Calu3 (cell line): ENCODE measurements at regions not wholly inside any gene's neighbourhood (a gene's known extent, or its start where the extent isn't known, plus 50 kb on each side); places are given as distances from the start of the nearest gene placed in this dataset.

Source experiments
- BruUV-seq: library from RNA; stranded (reverse); fragments of 400-500 nt; replicated peaks from 2 replicates; lab custom pipeline; 2021; lab: Mats Ljungman, UMichigan
- CTCF ChIA-PET: fragments of 300-600 bp; sonication (Branson Sonifier 250); formaldehyde crosslinking; loops from one replicate; lab custom pipeline; 2022; ENCODE audit warnings: antibody characterized with exemption; lab: Charles Lee
- DNase-seq: peaks from one replicate; pipeline ENCODE4 v3.0.0; 2022
- H3K27ac Mint-ChIP-seq: one replicate; pipeline ENCODE4 v1.8.0; 2022; ENCODE audit warnings: mixed read lengths; ENCODE audit not compliant: unreplicated experiment
- H3K27me3 Mint-ChIP-seq: one replicate; pipeline ENCODE4 v1.8.0; 2022; ENCODE audit warnings: mixed read lengths; ENCODE audit not compliant: unreplicated experiment
- H3K36me3 Mint-ChIP-seq: one replicate; pipeline ENCODE4 v1.8.0; 2022; ENCODE audit warnings: mild to moderate bottlenecking, moderate library complexity, mixed read lengths; ENCODE audit not compliant: insufficient read depth, unreplicated experiment
- H3K4me1 Mint-ChIP-seq: one replicate; pipeline ENCODE4 v1.8.0; 2022; ENCODE audit warnings: mild to moderate bottlenecking, low read depth, mixed read lengths; ENCODE audit not compliant: unreplicated experiment
- H3K4me3 Mint-ChIP-seq: one replicate; pipeline ENCODE4 v1.8.0; 2022; ENCODE audit warnings: mild to moderate bottlenecking, low read depth, moderate library complexity, mixed read lengths; ENCODE audit not compliant: unreplicated experiment
- H3K9me3 Mint-ChIP-seq: one replicate; pipeline ENCODE4 v1.8.0; 2022; ENCODE audit warnings: low read depth, mixed read lengths; ENCODE audit not compliant: unreplicated experiment
- CTCF ChIP-seq: fragments of 200-600 bp; IDR thresholded peaks from one replicate; pipeline ENCODE4 v1.8.0; 2022; ENCODE audit warnings: antibody characterized with exemption; ENCODE audit not compliant: unreplicated experiment
- intact Hi-C: fragments of 100-400 bp; cut with micrococcal nuclease; formaldehyde crosslinking; loops from one replicate; pipeline ENCODE4 v1.10.0; 2022; ENCODE audit not compliant: unreplicated experiment

DNA sequence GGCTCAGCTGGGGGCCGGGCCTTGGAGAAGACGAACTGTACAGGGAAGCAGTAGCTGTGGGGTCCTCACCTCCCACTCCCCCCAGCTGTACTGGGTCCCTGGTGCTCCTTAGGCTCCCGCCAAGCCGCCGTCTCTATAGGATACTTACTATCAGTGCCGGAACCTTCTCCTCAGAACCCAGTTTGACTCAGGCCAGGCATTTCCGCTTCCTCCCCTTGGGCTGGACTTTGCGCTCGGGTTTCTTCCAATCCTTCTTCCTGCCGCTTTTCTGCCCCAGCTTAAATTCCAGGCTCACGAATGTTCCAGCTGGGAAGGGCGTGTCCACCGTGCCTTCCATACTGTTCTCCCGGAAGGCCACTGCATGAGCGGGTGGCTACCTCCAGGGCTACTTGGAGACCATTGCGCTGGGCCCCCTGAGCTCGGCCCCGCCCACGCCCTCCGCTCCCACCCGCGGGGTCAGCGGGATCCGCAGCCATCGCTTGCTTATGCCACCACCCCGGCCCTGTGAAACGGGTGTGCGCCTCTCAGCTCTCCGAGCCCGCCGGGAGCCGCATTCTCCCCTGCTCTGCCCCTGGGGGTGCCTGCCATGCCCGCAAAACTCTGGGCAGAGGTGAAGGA is 1795.9 kb downstream of the TP53TG3F start:
- intact Hi-C loops, result no loop called here
- H3K4me1 Mint-ChIP-seq, result no peaks in the 10 kb centered on the region
- no peaks in the 10 kb centered on the region for H3K27me3 Mint-ChIP-seq
- H3K36me3 Mint-ChIP-seq, result no peaks in the 10 kb centered on the region
- no TSS peak for BruUV-seq
- no peak for DNase-seq
- no peak for TF ChIP-seq CTCF
- CTCF ChIA-PET, result no interaction called here
- peaks cover 22% of the 10 kb centered on the region for H3K9me3 Mint-ChIP-seq
- H3K4me3 Mint-ChIP-seq, result no peak overlapping the region
- H3K27ac Mint-ChIP-seq, result no peak overlapping the region

DNA sequence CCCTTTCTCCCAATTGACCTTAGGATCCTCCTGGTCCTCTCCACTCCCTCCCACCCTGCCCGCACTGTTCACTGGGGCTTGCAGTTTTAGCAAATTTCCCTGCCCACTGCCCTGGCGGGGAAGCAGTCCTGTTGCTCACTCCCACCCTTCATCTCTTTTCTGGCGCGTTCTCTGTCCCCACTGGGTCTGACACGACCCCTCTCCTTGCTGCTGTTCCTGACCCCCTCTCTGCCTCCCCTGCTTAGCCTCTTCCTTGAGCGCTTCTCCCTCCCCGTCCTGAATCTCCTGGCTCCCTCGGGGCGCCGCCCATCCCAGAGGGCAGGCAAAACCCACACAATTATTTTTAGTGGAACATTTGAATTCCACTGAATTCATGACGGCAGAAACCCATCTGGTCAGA is 1796.4 kb downstream of the TP53TG3F start:
- CTCF ChIA-PET, result no interaction called here
- TF ChIP-seq CTCF, result no peak
- no TSS peak for BruUV-seq
- no peak overlapping the region for H3K4me3 Mint-ChIP-seq
- H3K4me1 Mint-ChIP-seq, result no peaks in the 10 kb centered on the region
- H3K27ac Mint-ChIP-seq, result no peak overlapping the region
- no peak for DNase-seq
- H3K27me3 Mint-ChIP-seq, result no peaks in the 10 kb centered on the region
- no peaks in the 10 kb centered on the region for H3K36me3 Mint-ChIP-seq
- intact Hi-C loops, result no loop called here
- peaks cover 22% of the 10 kb centered on the region for H3K9me3 Mint-ChIP-seq

DNA sequence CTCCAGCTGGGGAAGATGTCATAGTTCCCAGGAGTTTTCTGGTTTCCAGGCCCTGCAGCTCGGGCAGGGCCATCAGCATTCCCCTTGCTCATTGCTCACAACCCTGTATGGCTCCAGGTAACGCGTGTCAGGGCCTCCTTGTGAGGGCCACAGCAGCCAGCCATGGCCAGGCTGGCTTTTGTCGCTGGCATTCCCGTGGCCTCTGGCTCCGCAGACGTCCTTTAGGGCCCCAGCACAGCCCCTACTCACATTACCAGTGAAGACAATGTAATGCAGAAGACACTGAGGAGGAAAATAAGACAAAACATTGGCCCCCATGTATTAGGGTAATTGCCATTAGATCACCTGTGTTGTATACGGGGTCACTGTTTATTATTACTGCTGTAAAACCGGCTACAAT is 1799.0 kb downstream of the TP53TG3F start:
- CTCF ChIA-PET, result no interaction called here
- no peak for DNase-seq
- H3K4me3 Mint-ChIP-seq, result no peak overlapping the region
- H3K36me3 Mint-ChIP-seq, result no peaks in the 10 kb centered on the region
- no peak overlapping the region for H3K27ac Mint-ChIP-seq
- no peaks in the 10 kb centered on the region for H3K27me3 Mint-ChIP-seq
- intact Hi-C loops, result no loop called here
- peaks cover 24% of the 10 kb centered on the region for H3K9me3 Mint-ChIP-seq
- no peak for TF ChIP-seq CTCF
- BruUV-seq, result no TSS peak
- no peaks in the 10 kb centered on the region for H3K4me1 Mint-ChIP-seq

GRCh38 chr16:35295856-35296255 is 1836.4 kb downstream of the TP53TG3F start:
- no peak overlapping the region for H3K4me3 Mint-ChIP-seq
- no peaks in the 10 kb centered on the region for H3K36me3 Mint-ChIP-seq
- BruUV-seq, result no TSS peak
- no peak overlapping the region for H3K27ac Mint-ChIP-seq
- TF ChIP-seq CTCF, result no peak
- DNase-seq, result no peak
- H3K4me1 Mint-ChIP-seq, result no peaks in the 10 kb centered on the region
- intact Hi-C loops, result no loop called here
- H3K9me3 Mint-ChIP-seq, result peaks cover 15% of the 10 kb centered on the region
- CTCF ChIA-PET, result no interaction called here
- H3K27me3 Mint-ChIP-seq, result no peaks in the 10 kb centered on the region
